HEK293T (cell line): ENCODE measurements at regions not wholly inside any gene's neighbourhood (a gene's known extent, or its start where the extent isn't known, plus 50 kb on each side); places are given as distances from the start of the nearest gene placed in this dataset.

Experiments used
- CTCF ChIA-PET: fragments of 350-600 bp; formaldehyde crosslinking; extraction: SDS; loops from one replicate; lab custom pipeline; 2021; ENCODE audit warnings: antibody characterized with exemption, inconsistent platforms; lab: Yijun Ruan, JAX
- POLR2A ChIA-PET: fragments of 350-600 bp; formaldehyde crosslinking; extraction: SDS; loops from one replicate; lab custom pipeline; 2020; ENCODE audit warnings: antibody characterized with exemption, inconsistent platforms; lab: Yijun Ruan, JAX
- DNase-seq: peaks from one replicate; pipeline ENCODE4 v3.0.0; 2012; ENCODE audit warnings: mixed read lengths; ENCODE audit errors: extremely low spot score
- ARNT ChIP-seq: fragments of 450-650 bp; IDR thresholded peaks from 2 replicates; pipeline ENCODE4 v1.6.1; 2017; ENCODE audit warnings: mild to moderate bottlenecking
- BHLHE40 ChIP-seq: fragments of 450-650 bp; IDR thresholded peaks from 2 replicates; pipeline ENCODE4 v1.6.1; 2016; ENCODE audit warnings: mild to moderate bottlenecking, moderate library complexity, borderline replicate concordance
- CTBP1 ChIP-seq: fragments of 450-650 bp; IDR thresholded peaks from 2 replicates; pipeline ENCODE4 v1.6.1; 2016; ENCODE audit warnings: borderline replicate concordance
- ELF4 ChIP-seq: fragments of 450-650 bp; IDR thresholded peaks from 2 replicates; pipeline ENCODE4 v1.6.1; 2017; ENCODE audit warnings: antibody characterized with exemption
- FOXA1 ChIP-seq: fragments of 450-650 bp; IDR thresholded peaks from 2 replicates; pipeline ENCODE4 v1.6.1; 2016; ENCODE audit warnings: mild to moderate bottlenecking
- FOXK2 ChIP-seq: fragments of 450-650 bp; IDR thresholded peaks from 2 replicates; pipeline ENCODE4 v1.6.1; 2016; ENCODE audit warnings: mild to moderate bottlenecking
- FOXM1 ChIP-seq: fragments of 450-650 bp; IDR thresholded peaks from 2 replicates; pipeline ENCODE4 v1.6.1; 2017; ENCODE audit warnings: mild to moderate bottlenecking, borderline replicate concordance
- HDGF ChIP-seq: fragments of 450-650 bp; IDR thresholded peaks from 2 replicates; pipeline ENCODE4 v1.6.1; 2017; ENCODE audit warnings: antibody characterized with exemption, borderline replicate concordance
- L3MBTL2 ChIP-seq: fragments of 450-650 bp; conservative IDR thresholded peaks from 2 replicates; pipeline ENCODE4 v1.6.1; 2016; ENCODE audit warnings: mild to moderate bottlenecking
- LEF1 ChIP-seq: fragments of 450-650 bp; IDR thresholded peaks from 2 replicates; pipeline ENCODE4 v1.6.1; 2017; ENCODE audit warnings: mild to moderate bottlenecking, borderline replicate concordance
- NFRKB ChIP-seq: fragments of 450-650 bp; IDR thresholded peaks from 2 replicates; pipeline ENCODE4 v1.6.1; 2016; ENCODE audit warnings: mild to moderate bottlenecking, moderate library complexity
- SP1 ChIP-seq: fragments of 450-650 bp; IDR thresholded peaks from 2 replicates; pipeline ENCODE4 v1.6.1; 2017
- SUZ12 ChIP-seq: fragments of 450-650 bp; IDR thresholded peaks from 2 replicates; pipeline ENCODE4 v1.6.1; 2016; ENCODE audit warnings: mild to moderate bottlenecking
- TARDBP ChIP-seq: fragments of 450-650 bp; IDR thresholded peaks from 2 replicates; pipeline ENCODE4 v1.6.1; 2016
- ZNF384 ChIP-seq: fragments of 450-650 bp; IDR thresholded peaks from 2 replicates; pipeline ENCODE4 v1.6.1; 2016
- TF ChIP-seq, protein P1 (sequence below): fragments of 450-650 bp; IDR thresholded peaks from 2 replicates; pipeline ENCODE4 v1.6.1; 2016

DNA sequence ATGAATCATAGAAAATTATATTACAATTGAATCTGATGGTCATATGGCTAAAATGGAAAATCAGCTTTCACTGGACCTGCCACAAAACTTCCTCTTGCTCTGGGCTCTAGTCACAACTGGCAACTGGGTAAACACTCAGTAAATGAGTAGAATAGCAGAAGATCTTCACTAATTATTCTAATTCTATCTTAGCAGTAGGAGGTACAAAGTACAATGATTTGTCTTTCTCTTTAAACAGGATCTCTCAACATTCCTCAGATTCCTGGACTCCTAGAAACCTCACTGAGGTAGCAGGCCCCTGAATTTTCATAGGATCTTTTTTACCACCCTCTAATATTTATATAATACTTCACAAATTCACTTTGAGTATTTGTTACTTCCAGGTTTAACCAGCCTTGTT is 239.9 kb upstream of the SMARCA2 start:
- TF ChIP-seq SUZ12 (no peak), LEF1 (no peak), ZNF384 (no peak), ARNT (no peak), SP1 (no peak), CTBP1 (no peak), L3MBTL2 (no peak), ELF4 (no peak), FOXA1 (no peak), HDGF (no peak), BHLHE40 (no peak), TARDBP (no peak), FOXM1 (no peak), FOXK2 (no peak), NFRKB (no peak)
- TF ChIP-seq, protein P1, sequence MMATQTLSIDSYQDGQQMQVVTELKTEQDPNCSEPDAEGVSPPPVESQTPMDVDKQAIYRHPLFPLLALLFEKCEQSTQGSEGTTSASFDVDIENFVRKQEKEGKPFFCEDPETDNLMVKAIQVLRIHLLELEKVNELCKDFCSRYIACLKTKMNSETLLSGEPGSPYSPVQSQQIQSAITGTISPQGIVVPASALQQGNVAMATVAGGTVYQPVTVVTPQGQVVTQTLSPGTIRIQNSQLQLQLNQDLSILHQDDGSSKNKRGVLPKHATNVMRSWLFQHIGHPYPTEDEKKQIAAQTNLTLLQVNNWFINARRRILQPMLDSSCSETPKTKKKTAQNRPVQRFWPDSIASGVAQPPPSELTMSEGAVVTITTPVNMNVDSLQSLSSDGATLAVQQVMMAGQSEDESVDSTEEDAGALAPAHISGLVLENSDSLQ: no peak
- CTCF ChIA-PET: interaction anchor here (0.6 kb wide), 1 partner anchor 384 kb away, joined by 3 read pairs; no protein-coding TSS in a partner anchor
- POLR2A ChIA-PET: no interaction called here
- no peak for DNase-seq

DNA sequence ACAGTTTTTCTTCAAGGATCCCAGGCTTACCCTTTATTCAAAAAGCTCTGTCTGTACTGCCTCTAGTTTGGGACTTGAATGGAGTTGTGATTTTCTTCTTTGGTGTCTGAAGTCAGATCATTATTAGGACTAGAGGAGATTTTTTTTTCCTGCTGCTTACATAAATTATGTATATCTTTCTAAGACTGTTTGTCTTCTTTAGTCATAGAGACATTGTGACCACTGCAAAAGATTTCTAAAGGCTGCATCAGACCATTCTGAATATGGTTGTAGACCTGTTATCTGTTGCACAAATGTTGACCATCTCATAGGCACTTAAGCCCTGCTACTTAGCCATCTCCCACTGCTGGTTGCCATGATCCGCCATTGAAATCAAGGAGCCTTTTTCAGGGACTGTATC is 238.5 kb upstream of the SMARCA2 start:
- ChIA-PET POLR2A (no interaction called here), CTCF (no interaction called here)
- TF ChIP-seq SP1: no peak
- TF ChIP-seq HDGF: no peak
- TF ChIP-seq FOXA1: no peak
- no peak for TF ChIP-seq L3MBTL2
- TF ChIP-seq FOXK2: no peak
- TF ChIP-seq ARNT: no peak
- TF ChIP-seq SUZ12: no peak
- DNase-seq: no peak

DNA sequence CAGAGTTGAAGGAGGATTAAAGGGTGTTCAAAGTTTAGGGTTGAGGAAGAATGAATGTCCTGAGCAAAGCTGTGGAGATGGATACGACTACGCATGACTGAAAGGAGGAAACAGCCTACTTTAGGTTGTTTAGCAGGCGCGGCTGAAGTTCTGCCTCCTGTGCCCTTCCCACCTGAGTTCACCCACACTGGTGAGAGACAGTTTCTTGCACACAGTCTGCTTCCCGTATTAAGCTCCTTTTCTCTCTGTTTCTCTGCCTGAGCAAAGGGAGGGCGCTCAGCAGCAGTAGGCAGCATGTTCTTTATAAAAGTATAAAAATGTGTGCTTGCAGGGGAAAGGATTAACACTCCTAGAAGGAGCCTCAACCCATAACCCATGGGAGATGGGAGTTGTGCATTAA is 224.0 kb upstream of the SMARCA2 start:
- TF ChIP-seq HDGF (no peak), ELF4 (no peak), FOXK2 (no peak), ARNT (no peak), FOXM1 (no peak), SP1 (no peak), L3MBTL2 (no peak), LEF1 (no peak), NFRKB (no peak), BHLHE40 (no peak), FOXA1 (no peak), TARDBP (no peak), SUZ12 (no peak), CTBP1 (no peak), ZNF384 (no peak)
- TF ChIP-seq, protein P1: no peak
- no peak for DNase-seq
- POLR2A ChIA-PET: no interaction called here
- CTCF ChIA-PET: interaction anchor here (0.7 kb wide), 1 partner anchor 659 kb away, joined by 3 read pairs; no protein-coding TSS in a partner anchor

DNA sequence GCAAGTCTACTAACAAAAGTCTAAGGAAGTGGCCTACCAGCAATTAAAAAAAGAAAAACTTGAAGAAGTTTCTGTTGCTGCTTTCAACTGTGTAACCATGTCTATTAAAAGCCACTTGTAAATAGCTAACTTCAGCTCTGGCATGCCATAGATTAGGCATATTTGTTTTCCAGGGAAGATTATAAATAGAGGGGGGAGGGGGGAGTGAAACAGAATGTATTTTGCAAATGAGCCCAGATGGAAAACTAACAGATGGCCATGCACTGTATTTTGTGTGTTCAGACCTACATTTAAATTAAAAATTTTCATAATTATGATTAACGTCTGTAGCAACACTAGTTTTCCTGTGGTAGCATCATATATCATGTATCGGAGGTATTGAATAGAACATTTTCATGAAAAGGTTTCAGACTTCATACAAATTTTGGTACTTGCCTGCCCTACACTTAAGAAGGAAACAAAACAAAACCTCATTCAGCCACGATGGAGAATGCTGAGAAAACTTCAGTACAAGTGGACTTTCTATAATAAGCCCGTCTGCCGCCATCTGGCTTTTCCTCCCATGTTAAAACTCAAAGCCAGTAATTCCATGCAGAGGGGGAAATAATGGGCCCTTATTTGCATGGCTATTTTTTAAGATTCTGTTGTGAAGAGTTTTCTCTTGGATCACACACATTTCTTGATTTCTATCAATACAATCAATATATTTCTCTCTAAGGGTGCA is 220.4 kb upstream of the SMARCA2 start:
- ChIA-PET CTCF (no interaction called here), POLR2A (no interaction called here)
- DNase-seq: no peak
- TF ChIP-seq ZNF384 (no peak), FOXA1 (no peak), ARNT (no peak), FOXM1 (no peak), SUZ12 (no peak), NFRKB (no peak), HDGF (no peak), FOXK2 (no peak), BHLHE40 (no peak), L3MBTL2 (no peak), ELF4 (no peak), TARDBP (no peak), CTBP1 (no peak), SP1 (no peak), LEF1 (no peak)
- TF ChIP-seq, protein P1: no peak

DNA sequence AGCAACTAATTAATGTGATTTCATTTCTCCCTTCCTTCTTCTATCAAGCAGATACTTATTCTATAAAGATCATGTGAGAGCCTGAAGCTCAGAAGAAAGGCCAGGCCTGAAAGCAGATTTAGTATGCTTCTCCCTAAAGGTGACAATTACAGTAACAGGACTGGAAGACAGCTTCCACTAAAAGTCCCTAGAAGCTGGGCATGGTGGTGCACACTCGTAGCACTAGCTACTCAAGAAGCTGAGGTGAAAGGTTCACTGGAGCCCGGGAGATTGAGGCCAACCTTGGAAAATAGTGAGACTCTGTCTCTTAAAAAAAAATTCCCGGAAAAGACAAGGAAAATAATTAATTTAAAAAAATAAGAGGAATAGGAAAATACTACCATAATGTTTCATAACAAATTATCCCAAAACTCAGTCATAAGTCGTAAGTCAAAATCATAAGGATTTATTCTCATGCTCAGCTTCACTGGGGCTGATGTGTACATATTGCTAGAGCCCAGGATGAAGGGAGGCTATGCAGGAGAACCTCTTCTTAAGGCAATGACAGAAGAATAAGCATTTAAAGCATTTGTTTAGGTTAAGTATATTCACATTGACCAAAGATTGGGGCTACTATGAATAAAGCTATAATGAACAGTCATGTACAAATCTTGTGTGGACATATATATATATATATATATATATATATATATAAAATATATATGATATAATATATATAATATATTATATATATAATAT is 210.8 kb upstream of the SMARCA2 start:
- DNase-seq: no peak
- TF ChIP-seq NFRKB (no peak), FOXM1 (no peak), LEF1 (no peak), SP1 (no peak), HDGF (no peak), FOXK2 (no peak), SUZ12 (no peak), ELF4 (no peak), ARNT (no peak), L3MBTL2 (no peak), BHLHE40 (no peak), CTBP1 (no peak), TARDBP (no peak), ZNF384 (no peak), FOXA1 (no peak)
- TF ChIP-seq, protein P1: no peak
- ChIA-PET POLR2A (no interaction called here), CTCF (no interaction called here)
